ENCODE measurements at regions not wholly inside any gene's neighbourhood (a gene's known extent, or its start where the extent isn't known, plus 50 kb on each side); places are given as distances from the start of the nearest gene placed in this dataset.

DNA sequence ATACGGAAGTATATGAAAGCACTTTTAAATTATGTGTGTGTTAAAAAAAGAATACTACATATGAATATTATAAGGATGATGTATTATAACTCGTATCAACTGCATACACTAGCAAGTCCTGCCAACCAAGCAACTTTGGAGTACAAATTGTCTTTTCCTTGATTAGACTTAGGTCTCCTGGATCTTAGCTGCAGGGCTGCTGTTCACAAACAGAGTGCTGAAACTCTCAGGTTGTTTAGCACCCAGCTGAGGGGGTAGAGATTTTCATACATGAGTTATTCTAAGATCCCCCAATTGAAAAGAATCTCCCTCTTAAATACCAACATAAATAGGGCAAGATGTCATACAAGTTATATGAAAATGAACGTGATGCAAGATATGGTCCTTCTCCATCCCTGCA is 149.8 kb upstream of the TNC start:
- TF ChIP-seq, protein P1, sequence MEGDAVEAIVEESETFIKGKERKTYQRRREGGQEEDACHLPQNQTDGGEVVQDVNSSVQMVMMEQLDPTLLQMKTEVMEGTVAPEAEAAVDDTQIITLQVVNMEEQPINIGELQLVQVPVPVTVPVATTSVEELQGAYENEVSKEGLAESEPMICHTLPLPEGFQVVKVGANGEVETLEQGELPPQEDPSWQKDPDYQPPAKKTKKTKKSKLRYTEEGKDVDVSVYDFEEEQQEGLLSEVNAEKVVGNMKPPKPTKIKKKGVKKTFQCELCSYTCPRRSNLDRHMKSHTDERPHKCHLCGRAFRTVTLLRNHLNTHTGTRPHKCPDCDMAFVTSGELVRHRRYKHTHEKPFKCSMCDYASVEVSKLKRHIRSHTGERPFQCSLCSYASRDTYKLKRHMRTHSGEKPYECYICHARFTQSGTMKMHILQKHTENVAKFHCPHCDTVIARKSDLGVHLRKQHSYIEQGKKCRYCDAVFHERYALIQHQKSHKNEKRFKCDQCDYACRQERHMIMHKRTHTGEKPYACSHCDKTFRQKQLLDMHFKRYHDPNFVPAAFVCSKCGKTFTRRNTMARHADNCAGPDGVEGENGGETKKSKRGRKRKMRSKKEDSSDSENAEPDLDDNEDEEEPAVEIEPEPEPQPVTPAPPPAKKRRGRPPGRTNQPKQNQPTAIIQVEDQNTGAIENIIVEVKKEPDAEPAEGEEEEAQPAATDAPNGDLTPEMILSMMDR (IDR thresholded peaks at IDR 0.05), result no peak
- TF ChIP-seq POLR2A (IDR thresholded peaks at IDR 0.05), result no peak
